Activated CD8-positive, alpha-beta memory T cell treated with anti-CD3 and anti-CD28 coated beads for 1 hour (primary cell): ENCODE measurements at regions not wholly inside any gene's neighbourhood (a gene's known extent, or its start where the extent isn't known, plus 50 kb on each side); places are given as distances from the start of the nearest gene placed in this dataset.

Experiments
- DNase-seq, 2 donors: peaks; one replicate each; pipeline ENCODE4 v3.0.0-alpha.2; 2020; ENCODE audit warnings: low read depth in 1 of 2; ENCODE audit errors: extremely low read depth in 1 of 2

- no peak for DNase-seq
Measured at GRCh38 chr15:66900586-66901310, 164.7 kb upstream of the SMAD3 start.

DNA sequence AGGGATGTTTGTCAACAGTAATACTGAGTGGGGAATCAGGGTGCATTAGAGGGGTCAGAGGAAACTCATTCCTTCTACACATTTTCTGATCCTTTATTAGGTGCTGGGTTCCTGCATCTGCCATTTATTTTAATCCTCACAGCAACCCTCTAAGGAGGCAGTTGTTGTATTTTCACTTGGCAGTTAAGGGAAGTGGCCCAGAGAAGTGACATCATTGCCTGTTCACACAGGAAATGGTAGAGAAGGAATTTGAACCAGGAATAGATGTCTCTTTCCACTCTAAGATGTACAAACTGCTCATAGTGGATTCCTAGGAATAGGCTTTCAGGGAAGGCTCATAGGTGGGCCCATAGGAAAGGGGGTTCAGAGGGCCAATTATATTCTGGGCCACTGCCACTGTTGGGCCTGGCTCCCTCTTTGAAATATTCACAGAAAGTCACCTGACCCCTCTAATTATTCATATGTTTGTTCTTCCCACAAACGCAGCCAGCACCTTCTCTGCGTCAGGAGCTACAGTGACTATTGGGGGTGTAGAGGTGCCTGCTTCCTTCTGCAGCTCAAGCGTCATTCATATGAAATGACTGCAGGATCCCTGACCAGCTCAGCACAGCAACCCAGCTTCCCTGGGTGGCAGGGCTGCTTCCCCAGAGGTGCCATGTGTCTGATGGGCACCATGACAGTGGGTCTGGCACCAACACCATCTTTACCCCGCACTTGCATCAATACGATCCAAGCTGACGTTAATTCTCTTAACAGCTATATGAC is 163.9 kb upstream of the SMAD3 start:
- no peak for DNase-seq

- no peak for DNase-seq
Measured at GRCh38 chr15:66905185-66905584, 160.2 kb upstream of the SMAD3 start.

- DNase-seq = no peak
Measured at GRCh38 chr15:66905954-66906353, 159.4 kb upstream of the SMAD3 start.

- DNase-seq = no peak
Measured at GRCh38 chr15:66906668-66907614, 158.5 kb upstream of the SMAD3 start.

- DNase-seq = no peak
Measured at GRCh38 chr15:66907826-66908743, 157.3 kb upstream of the SMAD3 start.

GRCh38 chr15:66908744-66909095 is 156.7 kb upstream of the SMAD3 start:
- DNase-seq = no peak

DNA sequence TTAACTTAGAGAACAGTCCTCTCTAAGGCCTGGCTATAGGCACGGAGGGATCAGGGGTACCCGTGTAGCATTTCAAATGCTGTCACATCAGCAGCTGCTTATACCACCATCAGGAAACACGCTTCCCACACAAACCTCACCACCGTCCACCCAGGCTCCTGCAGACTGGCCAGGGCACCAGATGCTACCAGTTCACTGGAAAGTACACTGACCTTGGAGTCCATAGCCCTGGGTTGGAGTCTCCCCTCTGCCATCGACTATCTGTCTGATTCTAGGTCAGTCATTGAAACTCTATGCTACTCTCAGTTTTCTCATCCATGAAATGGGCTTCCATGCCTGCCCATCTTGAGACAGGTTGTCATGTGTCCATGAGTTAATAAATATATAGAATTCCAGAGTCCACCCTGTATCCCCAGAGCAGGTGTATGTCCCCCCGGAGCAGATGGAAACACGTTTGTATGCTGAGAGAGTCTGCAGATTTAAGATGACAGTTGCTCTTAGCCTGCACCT is 156.0 kb upstream of the SMAD3 start:
- no peak for DNase-seq

DNA sequence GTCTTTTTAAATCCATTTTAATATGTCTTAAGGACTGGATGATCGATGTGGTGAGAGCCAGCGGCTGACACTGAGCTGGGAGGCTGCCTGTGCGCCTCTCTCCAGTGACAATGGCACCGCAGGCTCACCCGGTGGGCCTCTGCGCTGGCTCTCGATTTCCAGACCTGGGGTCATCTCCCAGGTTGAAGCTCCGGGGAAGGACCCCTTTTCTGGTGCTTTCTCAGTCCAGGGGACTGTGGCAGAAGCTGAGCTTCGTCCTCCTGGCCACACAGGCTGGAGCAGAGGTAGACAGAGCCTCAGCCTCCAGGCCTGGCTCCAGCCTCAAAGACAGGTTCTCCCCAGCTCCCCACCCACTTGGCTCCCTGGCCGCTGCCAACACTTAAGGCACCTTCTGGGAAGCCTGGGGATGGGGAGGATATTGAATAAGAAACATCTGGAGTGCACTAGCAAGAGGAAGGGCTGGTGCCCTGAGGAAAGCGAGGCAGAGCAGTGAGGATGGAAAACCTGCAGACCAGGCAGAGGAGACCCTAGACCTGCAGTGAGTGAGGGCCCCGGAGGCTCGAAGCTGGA is 154.2 kb upstream of the SMAD3 start:
- DNase-seq = no peak

- peak in 1 of 2 donors; percentile 11 for DNase-seq
Measured at GRCh38 chr15:66912001-66912400, 153.4 kb upstream of the SMAD3 start.

DNA sequence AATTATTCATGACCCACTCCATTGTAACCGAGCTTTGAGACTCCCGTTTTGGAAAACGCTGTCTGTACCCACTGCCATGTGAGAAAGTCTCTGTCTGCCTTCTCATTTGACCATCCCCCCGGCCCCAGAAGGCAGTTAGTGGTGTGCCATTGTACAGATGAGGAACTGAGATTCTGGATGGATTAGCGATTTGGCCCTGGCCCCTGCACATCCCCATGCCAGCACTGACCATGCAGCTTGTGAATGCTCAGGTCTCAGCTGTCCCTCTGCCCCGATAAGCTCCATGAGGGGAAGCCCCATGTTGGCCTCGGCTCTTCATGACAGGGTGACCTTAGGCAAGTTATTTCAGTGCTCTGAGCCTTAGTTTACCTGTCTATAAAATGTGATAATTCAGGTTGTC is 153.0 kb upstream of the SMAD3 start:
- no peak for DNase-seq

- no peak for DNase-seq
Measured at GRCh38 chr15:66917904-66918448, 147.4 kb upstream of the SMAD3 start.

- no peak for DNase-seq
Measured at GRCh38 chr15:66919421-66919820, 146.0 kb upstream of the SMAD3 start.

- no peak for DNase-seq
Measured at GRCh38 chr15:66921319-66921915, 144.0 kb upstream of the SMAD3 start.

- no peak for DNase-seq
Measured at GRCh38 chr15:66922608-66923007, 142.8 kb upstream of the SMAD3 start.

DNA sequence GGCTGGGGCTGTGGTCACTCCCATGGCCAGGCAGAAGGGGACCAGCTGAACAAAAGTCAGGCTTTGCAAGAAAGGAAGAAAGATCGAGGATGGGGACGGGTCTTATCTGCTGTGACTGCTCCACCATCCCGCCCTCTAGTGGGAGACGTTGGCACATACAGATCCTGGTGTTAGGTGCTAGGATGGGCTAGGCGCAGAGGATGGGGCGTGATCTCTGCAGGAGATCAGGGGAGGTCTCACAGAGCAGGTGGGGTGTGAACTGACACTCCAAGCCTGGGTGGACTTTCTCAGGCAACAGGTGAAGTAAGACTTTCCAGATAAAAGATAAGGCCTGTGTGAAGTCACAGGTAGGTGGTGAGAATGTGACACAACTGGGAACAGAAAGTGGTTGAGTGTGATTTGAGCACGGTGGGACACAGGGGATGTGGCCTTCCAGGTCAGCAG is 141.9 kb upstream of the SMAD3 start:
- DNase-seq = no peak

DNA sequence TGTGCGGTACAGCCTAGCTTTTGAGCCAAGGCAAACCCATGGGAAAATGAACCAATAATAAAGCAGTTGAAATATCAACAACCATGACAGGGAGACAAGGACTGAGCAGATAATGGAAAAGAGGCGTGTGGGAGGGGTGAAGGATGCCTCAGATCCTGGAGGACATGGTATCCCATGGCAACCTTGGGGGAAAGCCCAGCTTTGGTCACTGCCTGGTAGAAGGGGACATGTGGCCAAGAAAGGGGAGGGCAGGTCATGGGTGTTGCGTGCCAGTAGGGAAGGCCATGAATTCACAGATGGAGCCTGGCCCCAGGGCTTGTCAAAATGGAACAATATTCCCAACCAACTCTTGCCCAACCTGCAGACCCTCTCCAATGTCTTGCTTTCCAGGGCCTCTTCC is 140.5 kb upstream of the SMAD3 start:
- no peak for DNase-seq

DNA sequence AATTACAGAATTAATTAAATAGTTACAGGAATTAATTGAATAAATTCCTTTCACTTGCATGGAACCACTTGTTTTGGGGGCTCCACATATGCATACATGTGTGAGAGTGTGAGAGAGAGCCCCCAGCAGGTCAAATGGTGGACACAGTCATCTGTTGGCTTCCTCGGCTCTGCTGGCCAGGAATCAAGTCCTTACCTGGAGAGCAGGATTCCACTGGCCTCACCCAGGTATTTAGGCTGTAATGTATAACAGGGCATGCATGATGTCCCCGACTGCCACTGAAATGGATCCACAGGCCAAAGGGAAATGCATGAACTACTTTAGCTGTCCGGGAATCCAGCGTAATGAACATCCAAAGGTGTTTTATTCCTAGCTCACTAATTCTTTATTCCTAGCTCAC is 139.7 kb upstream of the SMAD3 start:
- DNase-seq = no peak
